Calu3 (cell line): ENCODE measurements at regions not wholly inside any gene's neighbourhood (a gene's known extent, or its start where the extent isn't known, plus 50 kb on each side); places are given as distances from the start of the nearest gene placed in this dataset.

Source experiments
- BruUV-seq: library from RNA; stranded (reverse); fragments of 400-500 nt; replicated peaks from 2 replicates; lab custom pipeline; 2021; lab: Mats Ljungman, UMichigan
- CTCF ChIA-PET: fragments of 300-600 bp; sonication (Branson Sonifier 250); formaldehyde crosslinking; loops from one replicate; lab custom pipeline; 2022; ENCODE audit warnings: antibody characterized with exemption; lab: Charles Lee
- DNase-seq: peaks from one replicate; pipeline ENCODE4 v3.0.0; 2022
- H3K27ac Mint-ChIP-seq: one replicate; pipeline ENCODE4 v1.8.0; 2022; ENCODE audit warnings: mixed read lengths; ENCODE audit not compliant: unreplicated experiment
- H3K27me3 Mint-ChIP-seq: one replicate; pipeline ENCODE4 v1.8.0; 2022; ENCODE audit warnings: mixed read lengths; ENCODE audit not compliant: unreplicated experiment
- H3K36me3 Mint-ChIP-seq: one replicate; pipeline ENCODE4 v1.8.0; 2022; ENCODE audit warnings: mild to moderate bottlenecking, moderate library complexity, mixed read lengths; ENCODE audit not compliant: insufficient read depth, unreplicated experiment
- H3K4me1 Mint-ChIP-seq: one replicate; pipeline ENCODE4 v1.8.0; 2022; ENCODE audit warnings: mild to moderate bottlenecking, low read depth, mixed read lengths; ENCODE audit not compliant: unreplicated experiment
- H3K4me3 Mint-ChIP-seq: one replicate; pipeline ENCODE4 v1.8.0; 2022; ENCODE audit warnings: mild to moderate bottlenecking, low read depth, moderate library complexity, mixed read lengths; ENCODE audit not compliant: unreplicated experiment
- H3K9me3 Mint-ChIP-seq: one replicate; pipeline ENCODE4 v1.8.0; 2022; ENCODE audit warnings: low read depth, mixed read lengths; ENCODE audit not compliant: unreplicated experiment
- CTCF ChIP-seq: fragments of 200-600 bp; IDR thresholded peaks from one replicate; pipeline ENCODE4 v1.8.0; 2022; ENCODE audit warnings: antibody characterized with exemption; ENCODE audit not compliant: unreplicated experiment
- intact Hi-C: fragments of 100-400 bp; cut with micrococcal nuclease; formaldehyde crosslinking; loops from one replicate; pipeline ENCODE4 v1.10.0; 2022; ENCODE audit not compliant: unreplicated experiment

DNA sequence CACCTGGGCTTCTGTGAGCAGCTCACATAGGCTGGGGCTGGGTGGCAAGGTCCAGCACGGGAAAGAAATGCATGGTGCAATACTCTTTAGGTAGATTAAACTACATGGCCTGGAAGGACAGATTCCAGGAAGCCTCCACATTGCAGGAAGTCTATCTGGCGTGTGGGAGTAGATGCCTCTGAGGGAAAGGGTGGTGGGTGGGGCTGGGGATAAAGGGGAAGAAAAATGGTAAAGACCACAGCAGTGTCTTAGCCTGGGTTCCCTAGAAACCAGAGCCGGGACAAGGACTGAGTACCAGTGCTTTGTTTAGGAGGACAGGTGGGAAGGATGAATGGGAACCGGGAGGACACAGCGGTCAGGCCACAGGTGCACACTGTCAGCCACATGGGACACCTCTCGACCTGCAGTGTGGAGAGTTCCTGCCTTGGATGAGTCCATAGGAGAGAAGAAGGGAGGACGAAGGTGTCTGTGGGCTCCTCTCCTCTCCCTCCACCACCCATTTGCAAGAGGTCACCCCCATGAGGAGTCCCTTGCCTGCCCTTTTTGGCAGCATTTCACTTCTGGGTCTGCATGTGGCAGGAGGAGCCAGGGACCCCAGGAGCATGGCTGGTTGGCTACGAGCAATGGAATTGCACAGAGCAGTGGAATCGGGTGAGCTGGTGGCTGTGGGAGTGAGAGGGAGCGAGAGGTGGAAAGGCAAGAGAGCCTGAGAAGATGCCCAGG lies 91.5 kb upstream of the HS6ST1 start:
- CTCF ChIA-PET = no interaction called here
- intact Hi-C loops = no loop called here
- Mint-ChIP-seq H3K27me3 (no peaks in the 10 kb centered on the region), H3K4me3 (no peak overlapping the region), H3K4me1 (no peaks in the 10 kb centered on the region), H3K36me3 (no peaks in the 10 kb centered on the region), H3K27ac (no peak overlapping the region), H3K9me3 (no peaks in the 10 kb centered on the region)
- no peak for DNase-seq
- no peak for TF ChIP-seq CTCF
- BruUV-seq = no TSS peak

DNA sequence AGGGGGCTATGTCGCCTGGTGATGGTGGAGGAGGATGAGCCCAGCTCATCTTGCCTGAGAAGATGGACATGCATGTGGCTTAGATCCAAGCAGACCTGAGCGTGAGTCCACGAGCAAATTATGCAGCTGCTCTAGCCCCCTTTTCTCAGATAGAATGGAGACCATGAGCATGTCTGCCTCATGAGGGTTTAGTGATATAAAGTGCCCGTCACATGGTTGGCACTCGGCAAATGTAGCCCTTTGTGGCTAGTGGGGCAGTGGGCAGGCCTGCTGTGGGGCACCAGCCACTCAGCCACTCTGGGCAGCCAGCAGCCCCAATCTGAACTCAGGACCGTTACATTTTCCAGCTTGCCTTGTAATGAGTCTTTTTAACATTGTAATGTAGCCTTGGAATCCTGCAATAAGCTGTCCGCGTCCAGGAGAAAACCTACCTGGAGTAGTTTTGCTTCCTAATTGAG lies 92.1 kb upstream of the HS6ST1 start:
- BruUV-seq = no TSS peak
- CTCF ChIA-PET = no interaction called here
- Mint-ChIP-seq H3K9me3 (no peaks in the 10 kb centered on the region), H3K27me3 (no peaks in the 10 kb centered on the region), H3K4me1 (no peaks in the 10 kb centered on the region), H3K4me3 (no peak overlapping the region), H3K36me3 (no peaks in the 10 kb centered on the region), H3K27ac (no peak overlapping the region)
- TF ChIP-seq CTCF = no peak
- no peak for DNase-seq
- intact Hi-C loops = no loop called here

DNA sequence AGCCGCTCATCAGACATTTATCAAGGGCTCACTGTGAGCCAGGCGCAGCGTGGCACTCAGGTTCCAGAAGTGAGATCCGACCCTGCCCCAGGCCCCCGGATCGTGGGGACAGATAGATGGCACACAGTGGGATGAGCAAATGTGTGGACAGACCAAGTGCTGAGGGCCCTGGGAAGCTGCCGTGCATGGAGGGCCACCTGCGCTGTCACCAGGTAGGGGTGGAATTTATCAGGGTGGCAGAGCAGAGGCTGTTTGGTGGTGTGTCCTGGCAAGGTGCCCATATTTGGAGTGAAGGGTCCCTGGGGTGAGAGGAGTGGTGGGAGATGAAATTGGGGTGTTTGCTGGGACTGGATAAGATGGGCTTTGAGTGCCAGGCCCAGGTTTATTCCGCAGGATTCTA lies 92.8 kb upstream of the HS6ST1 start:
- TF ChIP-seq CTCF = no peak
- intact Hi-C loops = no loop called here
- Mint-ChIP-seq H3K27me3 (no peaks in the 10 kb centered on the region), H3K36me3 (peaks cover 4% of the 10 kb centered on the region), H3K9me3 (no peaks in the 10 kb centered on the region), H3K27ac (no peak overlapping the region), H3K4me1 (no peaks in the 10 kb centered on the region), H3K4me3 (no peak overlapping the region)
- CTCF ChIA-PET = interaction anchor here (0.6 kb wide), 1 partner anchor 321 kb away, joined by 4 read pairs; no protein-coding TSS in a partner anchor
- BruUV-seq = no TSS peak
- DNase-seq = no peak

DNA sequence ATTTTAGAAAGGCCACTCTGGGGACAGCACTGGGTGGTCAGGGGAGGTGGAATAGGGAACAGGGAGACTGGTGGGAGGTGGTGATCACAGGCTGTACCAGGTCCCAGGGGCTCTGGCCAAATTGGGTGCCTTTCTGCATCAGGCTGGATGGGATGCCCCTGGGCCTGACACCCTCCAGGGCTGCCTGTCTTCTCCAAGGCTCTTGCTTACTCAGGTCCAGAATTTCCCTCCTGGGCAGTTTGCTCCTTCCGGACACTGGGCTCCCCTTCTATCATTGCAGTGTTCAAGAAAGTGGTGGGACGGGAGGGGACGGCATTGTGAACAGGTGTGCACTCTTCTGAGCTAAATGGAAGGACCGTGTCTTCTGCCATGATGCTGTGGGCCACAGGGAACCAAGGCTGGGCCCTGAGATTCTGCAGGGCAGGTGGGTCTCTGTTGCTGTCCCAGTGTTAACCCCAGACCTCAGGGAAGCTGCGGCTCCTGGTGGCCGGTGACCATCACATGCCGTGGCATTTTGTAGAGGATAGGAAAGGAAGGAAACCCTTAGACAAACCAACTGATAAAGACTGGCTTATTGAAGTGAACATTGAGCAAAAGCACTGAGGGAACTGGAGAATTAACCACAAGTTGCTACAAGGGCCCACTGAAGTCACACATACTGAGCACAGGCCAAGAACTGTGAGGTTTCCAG lies 93.7 kb upstream of the HS6ST1 start:
- Mint-ChIP-seq H3K9me3 (no peaks in the 10 kb centered on the region), H3K27ac (no peak overlapping the region), H3K27me3 (no peaks in the 10 kb centered on the region), H3K4me3 (no peak overlapping the region), H3K36me3 (peaks cover 4% of the 10 kb centered on the region), H3K4me1 (no peaks in the 10 kb centered on the region)
- no peak for TF ChIP-seq CTCF
- CTCF ChIA-PET = no interaction called here
- intact Hi-C loops = no loop called here
- no TSS peak for BruUV-seq
- no peak for DNase-seq
